ENCODE measurements at regions not wholly inside any gene's neighbourhood (a gene's known extent, or its start where the extent isn't known, plus 50 kb on each side); places are given as distances from the start of the nearest gene placed in this dataset.

GRCh38 chr2:57876313-57876712 lies 170.3 kb upstream of the VRK2 start:
- TF ChIP-seq CTCF (IDR thresholded peaks at IDR 0.05) (no peak), POLR2A (IDR thresholded peaks at IDR 0.05) (no peak)
